ENCODE measurements at regions not wholly inside any gene's neighbourhood (a gene's known extent, or its start where the extent isn't known, plus 50 kb on each side); places are given as distances from the start of the nearest gene placed in this dataset.
"Not testable (repeated sequence)": the region's sequence is repeated elsewhere in the genome, so short reads cannot be mapped to it uniquely, and the experiment has no call there.

GRCh38 chrX:123075947-123076561 is 108.0 kb upstream of the GRIA3 start:
- DNase-seq (ENCODE audit: low read depth in 2 of 2), result no peak

DNA sequence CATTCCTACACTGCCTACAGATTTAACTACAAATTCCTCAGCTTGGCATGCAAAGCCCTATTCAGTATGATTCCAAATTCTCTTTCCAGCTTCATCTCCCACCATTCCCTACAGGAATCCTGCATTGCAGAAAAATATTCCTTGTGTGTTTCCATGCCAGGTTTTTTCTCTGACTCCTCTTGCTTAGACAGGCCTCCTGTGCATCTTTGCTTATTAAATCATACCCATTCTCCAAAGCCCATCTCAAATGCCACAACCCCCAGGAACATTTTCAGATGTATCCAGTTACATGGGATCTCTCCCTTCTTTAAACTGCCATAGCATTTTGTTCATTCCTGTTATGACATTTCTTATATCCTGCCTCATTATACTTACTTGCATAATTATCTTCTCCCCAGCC is 106.4 kb upstream of the GRIA3 start:
- no peak for DNase-seq (ENCODE audit: low read depth in 2 of 2)

- DNase-seq (ENCODE audit: low read depth in 2 of 2), result no peak
These were observed 104.0 kb upstream of the GRIA3 start for GRCh38 chrX:123080065-123080464.

DNA sequence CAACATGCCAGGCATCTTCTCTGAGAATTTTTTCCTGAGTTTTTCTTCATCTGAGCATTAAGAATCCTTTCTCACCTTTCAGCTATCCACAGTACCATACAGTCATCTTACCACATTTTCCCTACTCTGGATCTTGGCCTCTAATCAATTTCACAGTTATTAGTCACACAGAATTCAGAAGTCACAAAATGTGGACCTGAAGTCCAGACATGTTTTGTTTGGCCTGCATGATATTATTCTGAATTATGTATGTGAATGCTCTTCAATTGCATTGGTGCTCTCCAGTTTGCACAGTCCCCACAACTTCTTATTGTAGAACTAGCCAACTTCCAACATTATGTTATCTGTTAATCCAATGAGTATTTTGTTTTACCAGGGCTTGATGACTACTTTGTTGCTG is 102.3 kb upstream of the GRIA3 start:
- no peak for DNase-seq (ENCODE audit: low read depth in 2 of 2)

- no peak for DNase-seq (ENCODE audit: low read depth in 2 of 2)
These were observed 100.2 kb upstream of the GRIA3 start for GRCh38 chrX:123083924-123084323.

GRCh38 chrX:123084797-123085196 is 99.3 kb upstream of the GRIA3 start:
- DNase-seq (ENCODE audit: low read depth in 2 of 2), result no peak

DNA sequence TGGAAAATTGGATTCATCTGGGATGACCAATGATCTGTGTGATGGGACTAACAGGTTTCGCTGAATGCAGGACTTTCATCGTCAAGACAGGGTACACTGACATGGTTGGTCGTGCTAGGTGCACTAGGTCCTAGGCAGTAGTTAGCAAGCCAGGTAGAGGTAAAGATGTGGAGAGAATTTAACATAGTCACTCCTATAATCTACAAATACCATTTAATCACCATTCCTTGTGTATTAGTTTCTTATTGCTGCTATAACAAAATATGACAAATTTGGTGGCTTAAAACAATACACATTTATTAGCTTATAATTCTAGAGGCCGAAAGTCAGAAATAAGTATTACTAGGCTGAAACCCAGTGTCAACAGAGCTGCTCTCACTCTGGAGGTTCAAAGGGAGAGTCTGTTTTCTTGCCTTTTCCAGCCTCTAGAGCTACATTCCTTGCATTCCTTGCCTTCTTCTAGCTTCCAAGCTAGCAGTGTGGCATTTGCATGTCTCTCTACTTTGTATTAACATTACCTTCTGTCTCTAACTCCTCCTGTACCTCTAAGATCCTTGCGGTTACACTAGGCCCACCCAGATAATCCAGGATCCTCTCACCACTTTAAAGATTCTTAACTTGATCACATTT is 98.7 kb upstream of the GRIA3 start:
- DNase-seq (ENCODE audit: low read depth in 2 of 2), result no peak

- no peak for DNase-seq (ENCODE audit: low read depth in 2 of 2)
These were observed 97.3 kb upstream of the GRIA3 start for GRCh38 chrX:123086768-123087167.

GRCh38 chrX:123087326-123087725 is 96.8 kb upstream of the GRIA3 start:
- DNase-seq (ENCODE audit: low read depth in 2 of 2), result no peak

GRCh38 chrX:123088331-123088730 is 95.7 kb upstream of the GRIA3 start:
- no peak for DNase-seq (ENCODE audit: low read depth in 2 of 2)

- no peak for DNase-seq (ENCODE audit: low read depth in 2 of 2)
These were observed 95.1 kb upstream of the GRIA3 start for GRCh38 chrX:123088930-123089329.

- DNase-seq (ENCODE audit: low read depth in 2 of 2), result no peak
These were observed 90.3 kb upstream of the GRIA3 start for GRCh38 chrX:123093792-123094191.

DNA sequence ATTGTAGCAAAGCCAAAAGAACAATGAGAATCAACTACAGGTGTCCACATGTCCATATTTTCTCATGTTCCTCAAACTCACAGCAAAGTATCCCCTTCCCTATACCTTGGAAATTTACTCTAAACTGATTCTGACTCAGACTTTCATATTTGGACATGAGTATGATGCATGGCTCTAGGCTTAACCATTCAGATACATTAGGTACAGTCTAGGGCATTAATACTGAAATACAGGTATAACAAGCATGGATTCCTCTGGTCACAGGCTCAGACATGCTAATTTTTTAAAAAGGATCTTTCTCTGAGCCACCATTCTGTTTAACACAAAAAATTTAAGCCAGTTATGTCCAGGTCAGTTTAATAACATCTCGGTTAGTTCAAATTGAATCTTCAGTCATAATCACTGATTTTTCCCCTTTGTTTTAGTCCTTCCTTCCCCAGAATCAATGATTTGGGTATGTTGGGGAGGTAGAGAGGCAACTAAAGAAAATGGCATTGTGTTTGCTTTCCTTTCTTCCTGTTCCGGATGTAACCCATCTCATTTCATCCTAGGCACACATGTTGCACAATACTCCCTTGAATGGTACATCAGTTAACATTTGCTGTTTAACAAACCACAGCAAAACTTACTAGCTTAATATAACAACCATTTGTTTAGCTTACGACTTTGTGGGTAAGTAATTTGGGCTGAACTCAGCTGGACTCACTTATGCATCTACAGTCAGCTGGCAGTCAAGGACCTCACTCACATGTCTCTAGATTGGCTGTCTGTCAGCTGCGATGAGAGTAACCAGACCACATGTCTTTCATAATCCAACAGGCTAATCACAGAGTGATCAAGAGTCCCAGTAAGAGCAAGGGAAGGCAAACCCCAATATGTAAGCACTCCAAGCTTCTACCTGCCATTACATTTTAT is 75.3 kb upstream of the GRIA3 start:
- no peak for DNase-seq (ENCODE audit: low read depth in 2 of 2)

- DNase-seq (ENCODE audit: low read depth in 2 of 2), result no peak
These were observed 62.8 kb upstream of the GRIA3 start for GRCh38 chrX:123121241-123121640.

- DNase-seq (ENCODE audit: low read depth in 2 of 2), result not testable (repeated sequence)
These were observed 54.3 kb upstream of the GRIA3 start for GRCh38 chrX:123129805-123130204.
